NCI-H146 treated with DMSO at 0.1 percent for 48 hours (cell line): ENCODE measurements at regions not wholly inside any gene's neighbourhood (a gene's known extent, or its start where the extent isn't known, plus 50 kb on each side); places are given as distances from the start of the nearest gene placed in this dataset.
"Not testable (repeated sequence)": the region's sequence is repeated elsewhere in the genome, so short reads cannot be mapped to it uniquely, and the experiment has no call there.

Experiments used
- DNase-seq: peaks from one replicate; lab custom pipeline; 2025; ENCODE audit not compliant: unreplicated experiment; lab: John Stamatoyannopoulos, UW

DNA sequence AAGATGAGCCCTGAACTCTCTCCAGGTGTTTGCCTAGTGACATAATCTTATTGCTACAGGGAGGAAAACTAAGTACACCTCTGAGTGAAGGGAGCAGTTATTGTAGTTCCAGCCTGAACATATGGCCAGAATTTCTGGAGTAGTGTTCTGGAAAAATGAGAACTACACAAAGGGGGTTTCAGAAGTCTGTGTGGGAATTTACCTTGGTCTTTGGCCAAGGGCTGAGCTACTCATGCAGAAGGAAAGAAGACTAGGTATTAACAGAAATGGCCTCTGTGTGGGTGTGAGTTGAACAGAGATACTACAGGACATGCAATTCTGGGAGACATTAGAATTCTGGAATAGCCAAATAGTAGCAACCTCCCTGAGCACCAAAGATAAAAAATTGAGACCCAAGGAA, 1009.7 kb upstream of the GJE1 start:
- DNase-seq, result no peak

- no peak for DNase-seq
These were observed 1013.7 kb upstream of the GJE1 start for GRCh38 chr6:141118991-141119390.

- DNase-seq, result no peak
These were observed 1014.9 kb upstream of the GJE1 start for GRCh38 chr6:141117874-141118273.

GRCh38 chr6:141110481-141110880, 1022.2 kb upstream of the GJE1 start:
- no peak for DNase-seq

DNA sequence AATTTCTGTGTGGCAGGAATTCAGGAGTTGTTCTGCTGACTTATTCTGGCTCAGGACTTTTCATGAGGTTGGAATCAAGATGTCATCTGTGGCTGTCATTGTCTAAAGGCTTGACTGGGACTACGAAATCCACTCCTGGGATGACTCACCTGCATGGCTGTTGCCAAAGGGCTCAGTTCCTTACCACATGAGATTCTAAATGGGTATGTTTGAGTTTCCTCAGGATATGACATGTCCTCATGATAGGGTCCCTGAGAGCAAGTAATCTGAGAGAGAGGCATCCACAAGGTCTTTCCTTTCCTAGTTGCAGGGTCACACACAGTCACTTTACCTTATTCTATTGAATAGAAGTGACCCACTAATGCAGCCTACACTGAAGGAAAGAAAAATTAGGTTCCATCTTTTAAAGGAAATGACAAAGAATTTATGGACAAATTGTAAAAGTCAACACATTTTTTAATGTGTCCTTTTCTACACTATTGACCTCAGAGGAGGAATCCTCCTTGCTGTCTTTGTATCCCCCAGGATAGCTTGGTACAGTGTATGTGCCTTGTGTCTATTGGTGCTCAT, 1025.0 kb upstream of the GJE1 start:
- no peak for DNase-seq

DNA sequence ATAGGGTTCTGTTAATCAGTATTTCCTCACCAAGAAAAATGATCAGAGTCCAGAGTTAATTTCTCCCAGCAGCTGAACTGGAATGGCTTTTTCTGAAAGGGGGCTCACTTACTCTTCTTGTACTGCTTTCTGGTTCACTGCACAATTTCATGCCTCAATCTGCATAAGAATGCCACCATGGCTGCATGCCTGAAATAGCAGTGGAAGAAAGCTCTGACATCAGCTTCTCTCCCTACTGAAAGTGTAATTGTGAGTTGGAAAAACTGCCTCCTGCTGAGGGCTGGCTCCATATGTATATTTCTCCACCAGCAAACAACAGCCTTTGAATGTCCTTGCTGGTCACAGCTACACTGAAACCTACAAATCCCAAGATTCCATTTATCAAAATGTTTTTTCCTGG, 1027.2 kb upstream of the GJE1 start:
- DNase-seq, result peak; percentile 66

DNA sequence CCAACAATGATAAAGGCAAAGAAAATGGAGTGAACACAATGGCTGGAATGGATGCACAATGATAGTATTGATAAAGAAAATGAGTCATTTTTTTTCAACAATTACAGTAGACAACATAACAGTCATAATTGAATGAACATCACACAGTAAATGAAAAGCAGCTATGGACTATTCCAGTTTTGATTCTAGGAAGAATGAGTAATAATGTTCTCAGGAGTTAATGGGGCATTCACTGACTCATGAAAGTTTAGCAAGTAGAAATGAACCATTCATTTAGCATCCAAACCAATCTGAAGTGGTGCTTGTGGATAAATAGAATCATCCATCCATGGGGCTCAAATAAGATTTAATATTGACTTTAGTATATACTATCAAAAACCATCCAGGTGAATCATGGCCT, 1029.5 kb upstream of the GJE1 start:
- DNase-seq, result no peak

GRCh38 chr6:141097471-141097870, 1035.3 kb upstream of the GJE1 start:
- DNase-seq, result no peak

DNA sequence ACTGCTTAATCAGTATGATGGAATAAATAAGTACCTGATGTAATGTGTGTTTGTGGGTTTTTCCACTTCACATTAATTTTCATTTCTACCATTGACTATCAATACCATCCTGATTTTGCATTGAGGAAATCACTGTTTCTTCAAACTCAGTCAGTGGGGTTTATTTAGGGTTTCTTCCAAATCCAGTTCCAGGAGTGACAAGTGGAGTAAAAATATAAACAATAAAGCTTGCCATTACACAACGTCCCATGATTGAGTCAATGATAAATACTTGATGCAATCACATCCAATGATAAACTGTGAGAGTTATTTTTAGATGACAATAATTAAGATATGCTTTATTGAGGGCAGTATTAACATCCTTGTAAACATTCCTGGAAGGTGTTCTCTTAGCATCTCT, 1037.4 kb upstream of the GJE1 start:
- DNase-seq, result no peak

DNA sequence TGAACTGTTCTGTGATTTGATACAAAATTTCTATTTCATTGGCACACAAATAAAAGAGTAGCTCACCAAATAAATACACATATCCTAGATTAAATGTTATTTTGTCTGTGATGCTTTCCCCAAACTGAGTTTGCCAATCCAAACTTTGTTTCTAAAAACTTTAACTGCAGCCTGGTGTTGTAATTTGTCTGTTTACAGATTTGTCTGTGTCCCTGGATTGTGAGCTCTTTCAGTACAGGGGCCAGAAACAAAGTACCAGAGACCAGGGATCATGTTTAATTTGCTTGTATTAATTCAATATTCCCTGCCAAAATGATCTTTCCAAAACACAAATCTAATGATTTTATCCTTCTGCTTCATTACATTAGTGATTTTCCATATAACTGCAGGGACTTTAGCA, 1044.6 kb upstream of the GJE1 start:
- DNase-seq, result no peak

DNA sequence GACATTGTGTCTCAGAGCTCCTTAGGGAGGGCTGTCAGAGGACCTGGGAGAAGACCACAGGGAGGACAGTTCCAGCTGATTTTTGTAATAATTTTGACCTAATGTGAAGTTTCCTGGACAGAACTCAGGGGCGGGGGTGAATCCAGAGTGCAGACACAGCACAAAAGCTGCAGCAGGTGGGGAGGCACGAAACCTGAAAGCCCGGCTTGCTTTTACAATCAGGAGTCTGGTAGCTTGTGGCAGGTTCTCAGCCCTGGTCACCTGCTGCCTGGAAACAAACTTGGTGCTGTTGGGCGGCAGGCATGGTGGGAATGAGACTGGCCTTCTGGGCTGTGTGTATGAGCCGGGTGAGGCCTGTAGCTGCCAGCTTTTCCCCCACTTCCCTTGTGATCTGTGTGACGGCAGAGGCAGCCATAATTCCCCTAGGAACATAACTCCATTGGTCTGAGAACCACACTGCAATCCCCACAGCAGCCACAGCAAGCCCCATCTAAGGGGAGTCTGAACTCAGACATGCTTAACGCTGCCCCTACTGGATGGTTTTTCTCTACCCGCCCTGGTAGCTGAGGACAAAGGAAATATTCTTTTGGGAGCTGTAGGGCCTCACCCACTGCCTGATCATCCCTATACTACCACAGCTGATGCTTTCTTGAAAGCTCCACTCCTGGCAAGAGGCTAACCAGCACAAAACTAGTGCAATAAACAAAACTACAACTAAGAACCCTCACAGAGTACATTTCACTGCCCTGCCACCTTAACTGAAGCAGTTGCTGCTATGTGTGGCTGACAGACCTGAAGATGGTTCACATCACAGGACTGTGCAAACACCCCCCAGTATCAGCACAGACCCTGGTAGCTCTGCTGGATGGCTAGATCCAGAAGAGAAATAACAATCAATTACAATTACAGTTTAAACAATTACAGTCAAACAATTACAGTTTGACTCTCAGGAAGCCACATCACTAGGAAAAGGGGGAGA, 1055.1 kb upstream of the GJE1 start:
- DNase-seq, result peak; percentile 82

- DNase-seq, result no peak
These were observed 1075.0 kb upstream of the GJE1 start for GRCh38 chr6:141057761-141058160.

GRCh38 chr6:141056945-141057625, 1075.6 kb upstream of the GJE1 start:
- no peak for DNase-seq

DNA sequence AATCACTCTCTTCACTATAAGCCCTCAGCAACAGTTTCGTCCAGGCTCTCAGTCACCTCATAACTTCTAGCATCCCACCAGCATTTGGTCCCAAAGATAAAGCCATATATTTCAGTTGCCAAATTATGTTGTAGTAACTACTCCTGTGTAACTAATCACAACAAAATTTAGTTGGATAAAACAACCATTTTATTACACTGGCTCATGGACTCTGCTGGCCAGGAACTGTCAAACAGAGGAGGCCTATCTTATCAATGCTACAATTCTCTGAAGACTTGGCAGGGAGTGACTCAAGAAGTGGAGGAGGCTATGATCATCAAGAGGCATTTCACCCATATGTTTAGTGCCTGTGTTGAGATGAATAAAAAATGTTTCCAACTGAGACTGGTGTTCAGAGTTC, 1082.3 kb upstream of the GJE1 start:
- DNase-seq, result no peak

- DNase-seq, result no peak
These were observed 1084.3 kb upstream of the GJE1 start for GRCh38 chr6:141048451-141048850.

DNA sequence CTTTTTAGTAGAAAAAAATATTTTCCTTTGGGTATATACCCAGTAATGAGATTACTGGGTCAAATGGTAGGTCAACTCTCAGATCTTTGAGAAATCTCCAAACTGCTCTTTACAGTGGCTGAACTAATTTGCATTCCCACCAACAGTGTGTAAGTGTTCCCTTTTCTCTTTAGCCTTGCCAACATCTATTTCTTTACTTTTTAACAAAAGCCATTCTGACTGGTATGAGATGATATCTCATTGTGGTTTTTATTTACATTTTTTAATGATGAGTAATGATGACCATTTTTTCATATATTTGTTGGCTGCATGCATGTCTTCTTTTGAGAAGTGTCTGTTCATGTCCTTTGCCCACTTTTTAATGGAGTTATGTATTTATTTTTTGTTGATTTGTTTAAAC, 1086.2 kb upstream of the GJE1 start:
- DNase-seq, result not testable (repeated sequence)

DNA sequence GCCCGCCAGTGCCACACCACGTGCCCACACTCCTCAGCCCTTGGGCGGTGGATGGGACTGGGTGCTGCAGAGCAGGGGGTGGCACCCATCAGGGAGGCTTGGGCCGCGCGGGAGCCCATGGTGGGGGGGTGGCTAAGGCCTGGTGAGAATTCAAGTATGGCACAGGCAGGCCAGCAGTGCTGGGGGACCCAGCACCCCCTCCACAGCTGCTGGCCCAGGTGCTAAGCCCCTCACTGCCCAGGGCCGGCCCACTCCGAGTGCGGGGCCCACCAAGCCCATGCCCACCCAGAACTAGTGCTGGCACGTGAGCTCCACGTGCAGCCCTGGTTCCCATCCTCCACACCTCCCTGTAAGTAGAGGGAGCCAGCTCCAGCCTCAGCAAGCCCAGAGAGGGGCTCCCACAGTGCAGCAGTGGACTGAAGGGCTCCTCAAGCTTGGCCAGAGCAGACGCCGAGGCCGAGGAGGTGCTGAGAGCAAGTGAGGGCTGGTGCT, 1091.1 kb upstream of the GJE1 start:
- no peak for DNase-seq

DNA sequence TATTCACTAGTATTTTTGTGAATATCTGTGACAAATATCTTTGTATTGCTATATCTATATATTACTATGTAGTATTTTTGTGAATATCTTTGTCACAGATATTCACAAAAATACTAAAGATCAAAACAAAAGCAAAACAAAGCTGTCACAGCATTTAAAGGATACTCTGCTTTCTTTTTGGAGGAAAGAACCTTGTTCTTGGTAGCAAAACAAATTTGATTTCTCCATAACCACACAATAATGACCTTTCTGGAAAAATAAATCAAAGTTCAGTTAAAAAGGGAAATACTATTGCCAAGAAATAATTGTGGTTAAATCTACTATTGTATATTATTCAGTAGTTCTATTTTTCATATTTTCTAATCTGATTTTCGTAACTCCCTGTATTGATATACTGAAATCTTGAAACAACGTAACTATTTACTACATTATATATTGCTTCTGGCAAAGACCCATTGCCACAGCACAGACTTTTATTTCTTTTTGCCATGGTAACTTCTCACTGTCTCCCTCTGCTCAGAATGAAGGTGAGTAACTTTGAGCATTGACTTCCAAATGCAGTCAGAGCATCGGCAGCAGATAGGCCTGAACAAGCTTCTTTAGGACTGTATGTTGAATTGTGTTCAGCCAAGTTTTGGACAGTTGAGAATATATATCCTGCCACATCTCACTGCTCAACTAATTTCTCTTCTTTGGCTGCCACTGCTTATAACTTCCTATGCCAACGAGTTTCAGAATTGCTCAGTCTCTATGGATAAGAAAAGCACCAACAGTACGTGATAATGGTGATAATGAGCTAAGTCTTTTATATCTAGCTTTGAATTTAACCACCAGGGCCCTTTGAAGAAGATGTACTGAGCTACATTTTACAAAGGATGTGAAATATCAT, 1097.2 kb upstream of the GJE1 start:
- no peak for DNase-seq

DNA sequence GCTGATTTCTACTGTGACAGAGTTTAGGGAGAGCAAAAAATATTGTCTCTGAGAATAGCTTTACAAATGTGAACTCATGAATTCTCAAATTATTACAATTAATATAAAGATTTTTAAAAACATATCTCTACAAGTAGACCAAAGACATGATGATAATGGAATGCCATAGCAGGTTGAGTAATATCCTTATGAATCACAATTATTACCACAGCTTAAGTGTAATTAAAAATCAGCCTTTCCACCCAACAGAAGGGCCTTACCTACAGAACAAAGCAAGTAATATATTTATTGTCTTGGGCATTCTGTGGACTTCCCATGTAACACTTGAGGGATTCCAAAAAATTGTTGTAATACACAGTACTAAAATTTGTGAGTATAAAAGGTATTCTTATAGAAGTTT, 1099.6 kb upstream of the GJE1 start:
- no peak for DNase-seq

DNA sequence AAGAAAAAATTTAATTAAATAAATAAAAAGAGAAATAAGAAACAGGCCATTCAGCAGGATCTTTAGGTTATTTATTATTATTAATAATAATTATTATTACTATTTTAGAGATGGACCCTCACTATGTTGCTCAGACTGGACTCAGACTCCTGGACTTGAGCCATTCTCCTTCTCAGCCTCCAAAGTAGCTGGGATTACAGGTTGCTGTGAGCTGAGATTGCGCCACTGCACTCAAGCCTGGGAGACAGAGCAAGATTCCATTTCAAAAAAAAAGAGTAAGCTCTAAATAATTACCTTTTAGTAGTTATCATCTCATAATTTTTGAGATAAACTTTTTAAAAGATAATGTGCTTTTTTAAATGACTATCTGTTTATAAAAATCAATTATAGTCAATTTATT, 1102.8 kb upstream of the GJE1 start:
- DNase-seq, result no peak

DNA sequence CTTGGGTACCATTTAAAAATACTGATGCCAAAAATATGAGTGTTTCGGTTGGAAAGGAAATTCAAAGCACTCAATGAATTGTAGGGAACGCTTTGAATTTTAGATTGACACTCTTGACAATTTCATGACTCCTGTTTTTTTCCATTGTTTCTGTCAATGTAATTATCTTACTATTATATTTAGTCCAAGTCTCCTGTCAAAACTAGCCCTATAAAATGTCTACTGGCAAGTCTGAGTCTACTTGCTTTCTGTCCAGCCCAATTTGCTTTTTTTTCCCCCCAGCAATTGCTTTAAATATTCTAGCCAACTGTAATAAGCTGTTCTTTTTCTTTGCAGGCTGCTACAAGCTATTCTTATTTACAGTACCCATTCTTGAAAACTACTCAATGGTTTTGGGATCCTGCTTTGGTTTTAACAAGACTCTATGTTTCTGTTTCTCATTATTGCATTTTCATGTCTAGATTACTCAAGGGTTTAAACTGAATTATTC, 1103.9 kb upstream of the GJE1 start:
- no peak for DNase-seq
